Astrocyte (in vitro differentiated cells and primary cell): ENCODE measurements at regions not wholly inside any gene's neighbourhood (a gene's known extent, or its start where the extent isn't known, plus 50 kb on each side); places are given as distances from the start of the nearest gene placed in this dataset.

ENCODE experiments used
- DNase-seq: peaks from one replicate; pipeline ENCODE4 v3.0.0-alpha.2; 2010; ENCODE audit warnings: low read depth
- FAIRE-seq: peaks from 2 replicates; lab custom pipeline; 2011; peaks lifted over from hg19 to GRCh38; lab: Jason Lieb, UNC
- H2AFZ ChIP-seq: 2 replicates; pipeline ENCODE4 v1.6.0; 2012; ENCODE audit warnings: low read depth, low read length, inconsistent platforms
- H3K27ac ChIP-seq: 2 replicates; pipeline ENCODE4 v1.5.1; 2011; ENCODE audit warnings: low read depth, low read length, inconsistent platforms
- H3K27me3 ChIP-seq: 2 replicates; pipeline ENCODE4 v1.6.0; 2011; ENCODE audit warnings: low read length, inconsistent platforms; ENCODE audit not compliant: insufficient read depth
- H3K36me3 ChIP-seq: 2 replicates; pipeline ENCODE4 v1.5.1; 2011; ENCODE audit warnings: low read length, inconsistent platforms; ENCODE audit not compliant: insufficient read depth
- H3K4me1 ChIP-seq: 2 replicates; pipeline ENCODE4 v1.5.1; 2011; ENCODE audit warnings: low read length, inconsistent platforms; ENCODE audit not compliant: insufficient read depth
- H3K4me2 ChIP-seq: 2 replicates; pipeline ENCODE4 v1.6.0; 2012; ENCODE audit warnings: low read length, inconsistent platforms
- H3K4me3 ChIP-seq: 2 replicates; pipeline ENCODE4 v1.5.1; 2011; ENCODE audit warnings: low read depth, mild to moderate bottlenecking, low read length, inconsistent platforms; ENCODE audit not compliant: insufficient read depth
- H3K79me2 ChIP-seq: 2 replicates; pipeline ENCODE4 v1.6.0; 2012; ENCODE audit warnings: mild to moderate bottlenecking, low read length, inconsistent platforms; ENCODE audit not compliant: insufficient read depth
- H3K9ac ChIP-seq: 2 replicates; pipeline ENCODE4 v1.6.0; 2012; ENCODE audit warnings: mild to moderate bottlenecking, low read length, inconsistent platforms
- H3K9me3 ChIP-seq: 2 replicates; pipeline ENCODE4 v1.5.1; 2012; ENCODE audit warnings: low read depth, mild to moderate bottlenecking, low read length, inconsistent platforms; ENCODE audit not compliant: insufficient read depth
- H4K20me1 ChIP-seq: 2 replicates; pipeline ENCODE4 v1.6.0; 2012; ENCODE audit warnings: low read length, inconsistent platforms; ENCODE audit not compliant: insufficient read depth
- H3K27ac Mint-ChIP-seq: one replicate; pipeline ENCODE4 v1.8.0; 2021; ENCODE audit warnings: mild to moderate bottlenecking, mixed read lengths; ENCODE audit not compliant: unreplicated experiment
- H3K27me3 Mint-ChIP-seq: one replicate; pipeline ENCODE4 v1.8.0; 2021; ENCODE audit warnings: low read depth, mixed read lengths; ENCODE audit not compliant: unreplicated experiment
- H3K36me3 Mint-ChIP-seq: one replicate; pipeline ENCODE4 v1.8.0; 2021; ENCODE audit warnings: low read depth, mixed read lengths; ENCODE audit not compliant: unreplicated experiment
- H3K4me1 Mint-ChIP-seq: one replicate; pipeline ENCODE4 v1.8.0; 2021; ENCODE audit warnings: low read depth, mixed read lengths; ENCODE audit not compliant: unreplicated experiment
- H3K4me3 Mint-ChIP-seq: one replicate; pipeline ENCODE4 v1.8.0; 2021; ENCODE audit warnings: mild to moderate bottlenecking, moderate library complexity, mixed read lengths; ENCODE audit not compliant: unreplicated experiment
- H3K9me3 Mint-ChIP-seq: one replicate; pipeline ENCODE4 v1.8.0; 2021; ENCODE audit warnings: mild to moderate bottlenecking, mixed read lengths; ENCODE audit not compliant: unreplicated experiment
- EZH2 ChIP-seq: IDR thresholded peaks from 2 replicates; pipeline ENCODE4 v1.6.1; 2012; ENCODE audit warnings: mild to moderate bottlenecking, low read length, inconsistent platforms; ENCODE audit not compliant: insufficient read depth
- TF ChIP-seq, protein P1 (sequence below): IDR thresholded peaks from 2 replicates; pipeline ENCODE4 v1.5.1; 2011; ENCODE audit warnings: low read depth, mild to moderate bottlenecking, inconsistent platforms, low read length, moderate library complexity; ENCODE audit not compliant: insufficient read depth

DNA sequence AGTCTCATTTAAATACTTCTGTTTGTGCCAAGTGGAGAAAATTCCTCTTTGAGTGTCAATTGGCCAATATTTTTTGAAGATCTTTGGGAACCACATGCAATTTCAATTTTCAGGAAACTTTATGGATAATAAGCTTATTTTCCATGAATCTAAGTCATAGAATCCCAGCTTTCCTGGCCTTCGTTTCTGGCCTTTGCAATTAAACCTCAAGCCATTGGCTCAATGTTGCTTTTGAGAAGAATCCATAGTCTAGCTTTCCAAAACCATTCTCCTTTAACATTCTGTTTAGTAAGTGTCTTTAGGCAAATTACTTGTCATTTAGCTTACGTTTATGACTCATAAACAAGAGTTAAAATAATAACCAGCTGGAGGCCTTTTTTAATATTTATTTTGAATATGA lies 145.0 kb upstream of the FTMT start:
- Mint-ChIP-seq H3K27ac (no peak overlapping the region), H3K36me3 (no peaks in the 10 kb centered on the region), H3K4me1 (no peaks in the 10 kb centered on the region), H3K9me3 (no peaks in the 10 kb centered on the region), H3K4me3 (no peak overlapping the region), H3K27me3 (no peaks in the 10 kb centered on the region)
- no peak for DNase-seq
- Histone ChIP-seq H3K36me3 (no peaks in the 10 kb centered on the region), H3K79me2 (no peaks in the 10 kb centered on the region), H4K20me1 (no peaks in the 10 kb centered on the region), H3K9me3 (no peaks in the 10 kb centered on the region), H2AFZ (no peak overlapping the region), H3K9ac (no peak overlapping the region), H3K27ac (no peak overlapping the region), H3K4me1 (no peaks in the 10 kb centered on the region), H3K4me3 (no peak overlapping the region), H3K27me3 (no peaks in the 10 kb centered on the region), H3K4me2 (no peak overlapping the region)
- TF ChIP-seq, protein P1, sequence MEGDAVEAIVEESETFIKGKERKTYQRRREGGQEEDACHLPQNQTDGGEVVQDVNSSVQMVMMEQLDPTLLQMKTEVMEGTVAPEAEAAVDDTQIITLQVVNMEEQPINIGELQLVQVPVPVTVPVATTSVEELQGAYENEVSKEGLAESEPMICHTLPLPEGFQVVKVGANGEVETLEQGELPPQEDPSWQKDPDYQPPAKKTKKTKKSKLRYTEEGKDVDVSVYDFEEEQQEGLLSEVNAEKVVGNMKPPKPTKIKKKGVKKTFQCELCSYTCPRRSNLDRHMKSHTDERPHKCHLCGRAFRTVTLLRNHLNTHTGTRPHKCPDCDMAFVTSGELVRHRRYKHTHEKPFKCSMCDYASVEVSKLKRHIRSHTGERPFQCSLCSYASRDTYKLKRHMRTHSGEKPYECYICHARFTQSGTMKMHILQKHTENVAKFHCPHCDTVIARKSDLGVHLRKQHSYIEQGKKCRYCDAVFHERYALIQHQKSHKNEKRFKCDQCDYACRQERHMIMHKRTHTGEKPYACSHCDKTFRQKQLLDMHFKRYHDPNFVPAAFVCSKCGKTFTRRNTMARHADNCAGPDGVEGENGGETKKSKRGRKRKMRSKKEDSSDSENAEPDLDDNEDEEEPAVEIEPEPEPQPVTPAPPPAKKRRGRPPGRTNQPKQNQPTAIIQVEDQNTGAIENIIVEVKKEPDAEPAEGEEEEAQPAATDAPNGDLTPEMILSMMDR, result no peak
- TF ChIP-seq EZH2, result no peak
- FAIRE-seq, result no peak

DNA sequence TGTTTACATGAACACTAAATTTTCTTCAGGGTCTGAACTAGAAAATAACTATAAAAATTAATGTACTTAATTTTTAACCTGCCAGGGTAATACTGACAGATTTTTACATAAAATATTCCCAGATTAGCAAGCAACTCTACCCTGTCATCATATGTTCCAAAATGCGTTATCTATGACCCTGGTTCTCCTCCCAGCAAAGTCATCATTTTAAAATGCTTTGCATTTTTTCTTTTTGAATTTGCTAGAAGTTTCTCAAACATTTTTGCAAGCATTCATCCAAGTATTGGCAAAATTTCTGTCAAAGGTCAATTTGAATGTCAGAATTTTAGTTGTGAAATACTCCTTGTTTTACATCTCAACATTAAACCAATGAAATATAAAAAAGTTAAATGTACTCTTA lies 144.5 kb upstream of the FTMT start:
- no peak overlapping the region for H3K4me3 ChIP-seq
- H3K27ac ChIP-seq, result no peak overlapping the region
- no peak overlapping the region for H3K4me3 Mint-ChIP-seq
- H3K27me3 ChIP-seq, result no peaks in the 10 kb centered on the region
- no peaks in the 10 kb centered on the region for H3K36me3 ChIP-seq
- H3K36me3 Mint-ChIP-seq, result no peaks in the 10 kb centered on the region
- H3K4me2 ChIP-seq, result no peak overlapping the region
- FAIRE-seq (no peak), DNase-seq (no peak)
- no peaks in the 10 kb centered on the region for H3K4me1 ChIP-seq
- H3K9me3 ChIP-seq, result no peaks in the 10 kb centered on the region
- TF ChIP-seq EZH2, result no peak
- TF ChIP-seq, protein P1, result no peak
- no peak overlapping the region for H3K9ac ChIP-seq
- H3K4me1 Mint-ChIP-seq, result no peaks in the 10 kb centered on the region
- H3K9me3 Mint-ChIP-seq, result no peaks in the 10 kb centered on the region
- H3K27ac Mint-ChIP-seq, result no peak overlapping the region
- H3K79me2 ChIP-seq, result no peaks in the 10 kb centered on the region
- H4K20me1 ChIP-seq, result no peaks in the 10 kb centered on the region
- H2AFZ ChIP-seq, result no peak overlapping the region
- no peaks in the 10 kb centered on the region for H3K27me3 Mint-ChIP-seq

DNA sequence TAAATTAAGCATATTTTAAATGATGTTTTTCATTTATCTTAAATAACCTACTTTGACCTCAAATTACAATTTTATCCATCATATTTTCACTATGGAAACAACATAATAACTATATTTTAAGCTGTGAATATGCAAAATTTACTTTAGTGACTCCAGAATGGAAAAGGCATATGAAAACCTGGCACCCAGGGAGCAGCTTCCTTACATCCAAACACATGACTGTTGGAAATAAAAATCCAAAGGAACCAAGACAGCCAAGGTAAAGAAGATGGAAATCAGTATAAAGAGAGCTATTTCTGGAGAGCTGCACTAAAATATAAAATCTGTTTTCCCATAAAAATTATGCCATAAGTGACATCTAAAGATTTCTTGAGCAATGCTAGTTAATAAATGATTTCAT lies 140.3 kb upstream of the FTMT start:
- H3K4me1 ChIP-seq, result no peaks in the 10 kb centered on the region
- no peaks in the 10 kb centered on the region for H3K4me1 Mint-ChIP-seq
- H3K4me2 ChIP-seq, result no peak overlapping the region
- DNase-seq (no peak), FAIRE-seq (no peak)
- H2AFZ ChIP-seq, result no peak overlapping the region
- H3K9me3 Mint-ChIP-seq, result no peaks in the 10 kb centered on the region
- no peak overlapping the region for H3K4me3 Mint-ChIP-seq
- H3K27me3 ChIP-seq, result no peaks in the 10 kb centered on the region
- no peaks in the 10 kb centered on the region for H3K36me3 Mint-ChIP-seq
- no peak for TF ChIP-seq EZH2
- TF ChIP-seq, protein P1, result no peak
- H4K20me1 ChIP-seq, result no peaks in the 10 kb centered on the region
- H3K27me3 Mint-ChIP-seq, result no peaks in the 10 kb centered on the region
- no peak overlapping the region for H3K27ac Mint-ChIP-seq
- no peak overlapping the region for H3K4me3 ChIP-seq
- H3K9me3 ChIP-seq, result no peaks in the 10 kb centered on the region
- no peaks in the 10 kb centered on the region for H3K79me2 ChIP-seq
- H3K9ac ChIP-seq, result no peak overlapping the region
- H3K27ac ChIP-seq, result no peak overlapping the region
- no peaks in the 10 kb centered on the region for H3K36me3 ChIP-seq
